MM.1S (cell line): ENCODE measurements at regions not wholly inside any gene's neighbourhood (a gene's known extent, or its start where the extent isn't known, plus 50 kb on each side); places are given as distances from the start of the nearest gene placed in this dataset.

Source experiments
- CTCF ChIP-seq: fragments of 300-600 bp; sonication (generic); IDR thresholded peaks from 2 replicates; pipeline ENCODE4 v1.5.1; 2016; ENCODE audit warnings: antibody characterized with exemption, low read length, mixed read lengths
- EZH2 ChIP-seq: fragments of 300-600 bp; sonication (generic); optimal IDR thresholded peaks from 2 replicates; pipeline ENCODE3; 2017; ENCODE audit warnings: low read depth, mild to moderate bottlenecking, antibody characterized with exemption, low read length, mixed read lengths
- EZH2phosphoT487 ChIP-seq: fragments of 300-600 bp; sonication (generic); IDR thresholded peaks from 2 replicates; pipeline ENCODE4 v1.6.1; 2018; ENCODE audit warnings: antibody characterized with exemption, low read length

DNA sequence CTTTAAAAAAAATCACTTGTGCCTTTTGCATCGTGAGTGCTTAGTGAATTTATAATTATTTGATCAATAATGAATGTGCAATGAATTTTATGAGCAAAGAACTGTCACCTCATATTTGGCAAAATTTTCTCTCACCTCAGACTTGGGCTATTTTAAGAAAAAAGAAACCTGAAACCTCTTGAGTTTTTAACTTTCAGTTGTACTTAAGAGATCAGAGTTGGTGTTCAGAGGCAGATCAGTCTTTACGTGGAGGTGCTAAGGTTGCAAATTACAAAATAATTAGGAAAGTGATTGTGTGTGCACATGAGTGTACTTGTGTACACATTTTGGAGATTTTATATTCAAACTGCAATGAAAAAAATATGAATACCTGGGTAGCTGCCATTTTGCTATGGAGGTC, 218.7 kb upstream of the RBFOX1 start:
- no peak for TF ChIP-seq CTCF
- TF ChIP-seq EZH2: no peak
- no peak for TF ChIP-seq EZH2phosphoT487
